SK-N-SH treated with all-trans-retinoic acid at 6 μM for 48 hours (cell line): ENCODE measurements at regions not wholly inside any gene's neighbourhood (a gene's known extent, or its start where the extent isn't known, plus 50 kb on each side); places are given as distances from the start of the nearest gene placed in this dataset.

Experiments
- ATAC-seq: fragments of 200-7000 bp; cut with Tn5 transposase; 3 replicates; pipeline ENCODE4 v1.9.1; 2020; ENCODE audit warnings: mild to moderate bottlenecking, moderate library complexity
- ARNTL ChIP-seq: fragments of 450-650 bp; formaldehyde crosslinking; IDR thresholded peaks from 2 replicates; pipeline ENCODE4 v1.5.0; 2020; ENCODE audit warnings: low read depth, mild to moderate bottlenecking, moderate library complexity, borderline replicate concordance
- CSDC2 ChIP-seq: fragments of 250-450 bp; sonication (Bioruptor Pico); IDR thresholded peaks from 2 replicates; pipeline ENCODE4 v1.5.0; 2020; ENCODE audit warnings: mild to moderate bottlenecking, moderate library complexity
- ESRRG ChIP-seq: fragments of 250-450 bp; sonication (Bioruptor Pico); IDR thresholded peaks from 2 replicates; pipeline ENCODE4 v1.6.1; 2021; ENCODE audit warnings: mild to moderate bottlenecking
- GLIS3 ChIP-seq: fragments of 250-450 bp; sonication (Bioruptor Pico); IDR thresholded peaks from 2 replicates; pipeline ENCODE4 v1.5.0; 2020; ENCODE audit warnings: mild to moderate bottlenecking, moderate library complexity
- ISL1 ChIP-seq: fragments of 250-450 bp; sonication (Bioruptor Pico); IDR thresholded peaks from 2 replicates; pipeline ENCODE4 v2.1.2; 2022; ENCODE audit warnings: mild to moderate bottlenecking, moderate library complexity
- OSR1 ChIP-seq: fragments of 250-450 bp; sonication (Bioruptor Pico); IDR thresholded peaks from 2 replicates; pipeline ENCODE4 v1.8.0; 2022; ENCODE audit warnings: moderate library complexity, mild to moderate bottlenecking, inconsistent platforms
- PPARA ChIP-seq: fragments of 250-450 bp; sonication (Bioruptor Pico); IDR thresholded peaks from 2 replicates; pipeline ENCODE4 v1.5.0; 2020; ENCODE audit warnings: mild to moderate bottlenecking, borderline replicate concordance
- RARB ChIP-seq: fragments of 250-450 bp; sonication (Bioruptor Pico); IDR thresholded peaks from 2 replicates; pipeline ENCODE4 v1.8.0; 2021; ENCODE audit warnings: mild to moderate bottlenecking, moderate library complexity
- TCF4 ChIP-seq: fragments of 250-450 bp; sonication (Bioruptor Pico); IDR thresholded peaks from 2 replicates; pipeline ENCODE4 v1.8.0; 2021; ENCODE audit warnings: mild to moderate bottlenecking, moderate library complexity, borderline replicate concordance
- TOX ChIP-seq: fragments of 250-450 bp; sonication (Bioruptor Pico); IDR thresholded peaks from 2 replicates; pipeline ENCODE4 v1.8.0; 2021; ENCODE audit warnings: mild to moderate bottlenecking, moderate library complexity, borderline replicate concordance
- ZC3H10 ChIP-seq: fragments of 250-450 bp; sonication (Bioruptor Pico); IDR thresholded peaks from 2 replicates; pipeline ENCODE4 v1.5.1; 2021; ENCODE audit warnings: mild to moderate bottlenecking, moderate library complexity
- ZFP3 ChIP-seq: fragments of 250-450 bp; sonication (Bioruptor Pico); IDR thresholded peaks from 2 replicates; pipeline ENCODE4 v1.5.0; 2020; ENCODE audit warnings: mild to moderate bottlenecking, moderate library complexity
- ZFP30 ChIP-seq: fragments of 450-650 bp; formaldehyde crosslinking; IDR thresholded peaks from 2 replicates; pipeline ENCODE4 v1.5.0; 2022; ENCODE audit warnings: mild to moderate bottlenecking, moderate library complexity
- ZNF565 ChIP-seq: fragments of 450-650 bp; formaldehyde crosslinking; conservative IDR thresholded peaks from 2 replicates; pipeline ENCODE4 v1.5.0; 2020; ENCODE audit warnings: low read depth, mild to moderate bottlenecking, moderate library complexity
- ZNF70 ChIP-seq: fragments of 450-650 bp; formaldehyde crosslinking; IDR thresholded peaks from 2 replicates; pipeline ENCODE4 v1.5.0; 2020; ENCODE audit warnings: mild to moderate bottlenecking, moderate library complexity
- ZNF8 ChIP-seq: fragments of 450-650 bp; formaldehyde crosslinking; IDR thresholded peaks from 2 replicates; pipeline ENCODE4 v1.5.0; 2020; ENCODE audit warnings: mild to moderate bottlenecking, moderate library complexity
- TF ChIP-seq, protein P1 (sequence below): fragments of 250-450 bp; sonication (Bioruptor Pico); IDR thresholded peaks from 2 replicates; pipeline ENCODE4 v1.8.0; 2020; ENCODE audit warnings: mild to moderate bottlenecking, moderate library complexity, borderline replicate concordance
- TF ChIP-seq, protein P2 (sequence below): fragments of 250-450 bp; sonication (Bioruptor Pico); IDR thresholded peaks from 2 replicates; pipeline ENCODE4 v1.5.1; 2021; ENCODE audit warnings: mild to moderate bottlenecking, moderate library complexity
- TF ChIP-seq, protein P3 (sequence below): fragments of 250-450 bp; sonication (Bioruptor Pico); IDR thresholded peaks from 2 replicates; pipeline ENCODE4 v1.8.0; 2021; ENCODE audit warnings: low read depth, mild to moderate bottlenecking, moderate library complexity, borderline replicate concordance
- TF ChIP-seq, protein P4 (sequence below): fragments of 250-450 bp; sonication (Bioruptor Pico); IDR thresholded peaks from 2 replicates; pipeline ENCODE4 v1.5.0; 2020; ENCODE audit warnings: mild to moderate bottlenecking, moderate library complexity
- TF ChIP-seq, protein P5 (sequence below): fragments of 250-450 bp; sonication (Bioruptor Pico); IDR thresholded peaks from 2 replicates; pipeline ENCODE4 v1.5.1; 2020; ENCODE audit warnings: low read depth, mild to moderate bottlenecking, moderate library complexity

DNA sequence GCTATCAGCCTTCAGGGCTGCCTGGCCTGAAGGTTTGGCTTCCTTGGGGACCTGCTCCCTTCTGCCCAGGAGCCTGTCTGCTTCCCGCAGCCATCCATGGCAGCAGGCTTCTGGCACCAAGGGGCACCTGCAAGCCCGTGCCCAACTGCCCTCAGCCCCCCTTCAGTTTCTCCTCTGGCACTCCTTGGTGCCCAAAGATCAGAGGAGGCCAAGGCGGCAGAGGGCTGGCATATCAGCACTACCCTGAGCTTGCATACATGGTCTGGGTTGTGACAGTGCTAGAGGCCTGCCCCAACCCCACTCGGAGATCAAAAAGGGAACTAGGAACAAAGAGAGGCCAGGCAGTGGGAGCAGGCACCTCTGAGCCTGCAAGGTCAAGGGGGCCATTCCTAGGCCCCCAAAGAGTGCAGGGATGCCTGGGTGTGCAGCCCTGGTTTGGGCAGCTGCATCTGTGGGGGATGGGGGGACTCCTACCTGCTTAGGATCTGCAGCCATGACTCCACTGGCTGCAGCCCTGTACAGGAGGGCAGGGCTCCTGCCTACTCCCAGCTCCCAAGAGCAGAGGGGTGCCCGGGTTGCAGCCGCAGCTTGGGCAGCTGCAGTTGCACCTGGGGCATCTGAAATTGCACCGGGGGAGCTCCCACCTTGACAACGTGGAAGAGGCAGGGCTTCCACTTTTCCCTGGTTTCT is 76.2 kb upstream of the TP63 start:
- no peak for ATAC-seq
- no peak for TF ChIP-seq OSR1
- TF ChIP-seq, protein P1, sequence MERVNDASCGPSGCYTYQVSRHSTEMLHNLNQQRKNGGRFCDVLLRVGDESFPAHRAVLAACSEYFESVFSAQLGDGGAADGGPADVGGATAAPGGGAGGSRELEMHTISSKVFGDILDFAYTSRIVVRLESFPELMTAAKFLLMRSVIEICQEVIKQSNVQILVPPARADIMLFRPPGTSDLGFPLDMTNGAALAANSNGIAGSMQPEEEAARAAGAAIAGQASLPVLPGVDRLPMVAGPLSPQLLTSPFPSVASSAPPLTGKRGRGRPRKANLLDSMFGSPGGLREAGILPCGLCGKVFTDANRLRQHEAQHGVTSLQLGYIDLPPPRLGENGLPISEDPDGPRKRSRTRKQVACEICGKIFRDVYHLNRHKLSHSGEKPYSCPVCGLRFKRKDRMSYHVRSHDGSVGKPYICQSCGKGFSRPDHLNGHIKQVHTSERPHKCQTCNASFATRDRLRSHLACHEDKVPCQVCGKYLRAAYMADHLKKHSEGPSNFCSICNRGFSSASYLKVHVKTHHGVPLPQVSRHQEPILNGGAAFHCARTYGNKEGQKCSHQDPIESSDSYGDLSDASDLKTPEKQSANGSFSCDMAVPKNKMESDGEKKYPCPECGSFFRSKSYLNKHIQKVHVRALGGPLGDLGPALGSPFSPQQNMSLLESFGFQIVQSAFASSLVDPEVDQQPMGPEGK (CRISPR knock-in tag) = no peak
- TF ChIP-seq ZNF565 (CRISPR knock-in tag) = no peak
- TF ChIP-seq, protein P2, sequence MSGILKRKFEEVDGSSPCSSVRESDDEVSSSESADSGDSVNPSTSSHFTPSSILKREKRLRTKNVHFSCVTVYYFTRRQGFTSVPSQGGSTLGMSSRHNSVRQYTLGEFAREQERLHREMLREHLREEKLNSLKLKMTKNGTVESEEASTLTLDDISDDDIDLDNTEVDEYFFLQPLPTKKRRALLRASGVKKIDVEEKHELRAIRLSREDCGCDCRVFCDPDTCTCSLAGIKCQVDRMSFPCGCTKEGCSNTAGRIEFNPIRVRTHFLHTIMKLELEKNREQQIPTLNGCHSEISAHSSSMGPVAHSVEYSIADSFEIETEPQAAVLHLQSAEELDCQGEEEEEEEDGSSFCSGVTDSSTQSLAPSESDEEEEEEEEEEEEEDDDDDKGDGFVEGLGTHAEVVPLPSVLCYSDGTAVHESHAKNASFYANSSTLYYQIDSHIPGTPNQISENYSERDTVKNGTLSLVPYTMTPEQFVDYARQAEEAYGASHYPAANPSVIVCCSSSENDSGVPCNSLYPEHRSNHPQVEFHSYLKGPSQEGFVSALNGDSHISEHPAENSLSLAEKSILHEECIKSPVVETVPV (CRISPR knock-in tag) = no peak
- no peak for TF ChIP-seq ZNF8 (CRISPR knock-in tag)
- TF ChIP-seq RARB (CRISPR knock-in tag) = no peak
- no peak for TF ChIP-seq CSDC2 (CRISPR knock-in tag)
- no peak for TF ChIP-seq TOX (CRISPR knock-in tag)
- TF ChIP-seq PPARA (CRISPR knock-in tag) = no peak
- TF ChIP-seq, protein P3, sequence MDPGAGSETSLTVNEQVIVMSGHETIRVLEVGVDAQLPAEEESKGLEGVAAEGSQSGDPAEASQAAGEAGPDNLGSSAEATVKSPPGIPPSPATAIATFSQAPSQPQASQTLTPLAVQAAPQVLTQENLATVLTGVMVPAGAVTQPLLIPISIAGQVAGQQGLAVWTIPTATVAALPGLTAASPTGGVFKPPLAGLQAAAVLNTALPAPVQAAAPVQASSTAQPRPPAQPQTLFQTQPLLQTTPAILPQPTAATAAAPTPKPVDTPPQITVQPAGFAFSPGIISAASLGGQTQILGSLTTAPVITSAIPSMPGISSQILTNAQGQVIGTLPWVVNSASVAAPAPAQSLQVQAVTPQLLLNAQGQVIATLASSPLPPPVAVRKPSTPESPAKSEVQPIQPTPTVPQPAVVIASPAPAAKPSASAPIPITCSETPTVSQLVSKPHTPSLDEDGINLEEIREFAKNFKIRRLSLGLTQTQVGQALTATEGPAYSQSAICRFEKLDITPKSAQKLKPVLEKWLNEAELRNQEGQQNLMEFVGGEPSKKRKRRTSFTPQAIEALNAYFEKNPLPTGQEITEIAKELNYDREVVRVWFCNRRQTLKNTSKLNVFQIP (CRISPR knock-in tag) = no peak
- TF ChIP-seq, protein P4, sequence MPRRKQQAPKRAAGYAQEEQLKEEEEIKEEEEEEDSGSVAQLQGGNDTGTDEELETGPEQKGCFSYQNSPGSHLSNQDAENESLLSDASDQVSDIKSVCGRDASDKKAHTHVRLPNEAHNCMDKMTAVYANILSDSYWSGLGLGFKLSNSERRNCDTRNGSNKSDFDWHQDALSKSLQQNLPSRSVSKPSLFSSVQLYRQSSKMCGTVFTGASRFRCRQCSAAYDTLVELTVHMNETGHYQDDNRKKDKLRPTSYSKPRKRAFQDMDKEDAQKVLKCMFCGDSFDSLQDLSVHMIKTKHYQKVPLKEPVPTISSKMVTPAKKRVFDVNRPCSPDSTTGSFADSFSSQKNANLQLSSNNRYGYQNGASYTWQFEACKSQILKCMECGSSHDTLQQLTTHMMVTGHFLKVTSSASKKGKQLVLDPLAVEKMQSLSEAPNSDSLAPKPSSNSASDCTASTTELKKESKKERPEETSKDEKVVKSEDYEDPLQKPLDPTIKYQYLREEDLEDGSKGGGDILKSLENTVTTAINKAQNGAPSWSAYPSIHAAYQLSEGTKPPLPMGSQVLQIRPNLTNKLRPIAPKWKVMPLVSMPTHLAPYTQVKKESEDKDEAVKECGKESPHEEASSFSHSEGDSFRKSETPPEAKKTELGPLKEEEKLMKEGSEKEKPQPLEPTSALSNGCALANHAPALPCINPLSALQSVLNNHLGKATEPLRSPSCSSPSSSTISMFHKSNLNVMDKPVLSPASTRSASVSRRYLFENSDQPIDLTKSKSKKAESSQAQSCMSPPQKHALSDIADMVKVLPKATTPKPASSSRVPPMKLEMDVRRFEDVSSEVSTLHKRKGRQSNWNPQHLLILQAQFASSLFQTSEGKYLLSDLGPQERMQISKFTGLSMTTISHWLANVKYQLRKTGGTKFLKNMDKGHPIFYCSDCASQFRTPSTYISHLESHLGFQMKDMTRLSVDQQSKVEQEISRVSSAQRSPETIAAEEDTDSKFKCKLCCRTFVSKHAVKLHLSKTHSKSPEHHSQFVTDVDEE (CRISPR knock-in tag) = no peak
- TF ChIP-seq ZC3H10 = no peak
- TF ChIP-seq ARNTL (CRISPR knock-in tag) = no peak
- TF ChIP-seq TCF4 (CRISPR knock-in tag) = no peak
- no peak for TF ChIP-seq GLIS3 (CRISPR knock-in tag)

DNA sequence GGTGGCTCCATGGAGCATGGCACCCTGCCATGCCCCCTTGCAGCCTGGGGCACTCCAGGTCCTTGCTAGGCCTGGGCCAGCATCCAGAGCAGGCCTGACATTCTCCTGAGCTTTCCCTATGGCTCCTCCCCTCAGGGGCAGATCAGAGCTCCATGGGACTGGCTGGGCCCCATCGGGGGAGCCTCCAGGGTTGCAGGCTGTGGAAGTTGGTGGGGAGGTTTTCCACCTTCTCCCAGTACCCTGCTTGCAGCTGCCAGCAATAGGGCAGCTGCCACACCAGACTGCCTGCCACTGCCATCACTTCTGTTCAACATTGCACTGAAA is 75.7 kb upstream of the TP63 start:
- TF ChIP-seq, protein P3 (CRISPR knock-in tag) = no peak
- no peak for TF ChIP-seq ZNF8 (CRISPR knock-in tag)
- no peak for TF ChIP-seq ISL1 (CRISPR knock-in tag)
- no peak for TF ChIP-seq TOX (CRISPR knock-in tag)
- TF ChIP-seq, protein P2 (CRISPR knock-in tag) = no peak
- TF ChIP-seq RARB (CRISPR knock-in tag) = no peak
- TF ChIP-seq ZC3H10 = no peak
- no peak for TF ChIP-seq ZNF70 (CRISPR knock-in tag)
- TF ChIP-seq ZFP3 (CRISPR knock-in tag) = no peak
- no peak for TF ChIP-seq PPARA (CRISPR knock-in tag)
- TF ChIP-seq, protein P5, sequence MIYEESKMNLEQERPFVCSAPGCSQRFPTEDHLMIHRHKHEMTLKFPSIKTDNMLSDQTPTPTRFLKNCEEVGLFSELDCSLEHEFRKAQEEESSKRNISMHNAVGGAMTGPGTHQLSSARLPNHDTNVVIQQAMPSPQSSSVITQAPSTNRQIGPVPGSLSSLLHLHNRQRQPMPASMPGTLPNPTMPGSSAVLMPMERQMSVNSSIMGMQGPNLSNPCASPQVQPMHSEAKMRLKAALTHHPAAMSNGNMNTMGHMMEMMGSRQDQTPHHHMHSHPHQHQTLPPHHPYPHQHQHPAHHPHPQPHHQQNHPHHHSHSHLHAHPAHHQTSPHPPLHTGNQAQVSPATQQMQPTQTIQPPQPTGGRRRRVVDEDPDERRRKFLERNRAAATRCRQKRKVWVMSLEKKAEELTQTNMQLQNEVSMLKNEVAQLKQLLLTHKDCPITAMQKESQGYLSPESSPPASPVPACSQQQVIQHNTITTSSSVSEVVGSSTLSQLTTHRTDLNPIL (CRISPR knock-in tag) = no peak
- TF ChIP-seq ARNTL (CRISPR knock-in tag) = no peak
- TF ChIP-seq CSDC2 (CRISPR knock-in tag) = no peak
- TF ChIP-seq, protein P4 (CRISPR knock-in tag) = no peak
- TF ChIP-seq ZFP30 = no peak
- no peak for TF ChIP-seq ESRRG (CRISPR knock-in tag)
- TF ChIP-seq, all 23 proteins: peak for 0
- no peak for ATAC-seq
